Activated T-helper 17 cell treated with anti-CD3 and anti-CD28 coated beads, Interleukin-2, amount 50 U/mL, for 72 hours (primary cell): ENCODE measurements at regions not wholly inside any gene's neighbourhood (a gene's known extent, or its start where the extent isn't known, plus 50 kb on each side); places are given as distances from the start of the nearest gene placed in this dataset.
"Not testable (repeated sequence)": the region's sequence is repeated elsewhere in the genome, so short reads cannot be mapped to it uniquely, and the experiment has no call there.

Experiments used
- ATAC-seq: fragments of 150-1000 bp; cut with Tn5 transposase; replicated peaks from 2 replicates; pipeline ENCODE4 v1.10.0; 2021; ENCODE audit warnings: mild to moderate bottlenecking, moderate library complexity
- H3K27ac Mint-ChIP-seq: one replicate; pipeline ENCODE4 v1.8.0; 2022; ENCODE audit warnings: mixed read lengths
- H3K27me3 Mint-ChIP-seq: one replicate; pipeline ENCODE4 v1.8.0; 2022; ENCODE audit warnings: mixed read lengths
- H3K36me3 Mint-ChIP-seq: one replicate; pipeline ENCODE4 v1.8.0; 2022; ENCODE audit warnings: low read depth, mild to moderate bottlenecking, mixed read lengths
- H3K4me1 Mint-ChIP-seq: one replicate; pipeline ENCODE4 v1.8.0; 2022; ENCODE audit warnings: mixed read lengths
- H3K4me3 Mint-ChIP-seq: one replicate; pipeline ENCODE4 v1.8.0; 2022; ENCODE audit warnings: mild to moderate bottlenecking, mixed read lengths
- H3K9me3 Mint-ChIP-seq: one replicate; pipeline ENCODE4 v1.8.0; 2022; ENCODE audit warnings: mixed read lengths

DNA sequence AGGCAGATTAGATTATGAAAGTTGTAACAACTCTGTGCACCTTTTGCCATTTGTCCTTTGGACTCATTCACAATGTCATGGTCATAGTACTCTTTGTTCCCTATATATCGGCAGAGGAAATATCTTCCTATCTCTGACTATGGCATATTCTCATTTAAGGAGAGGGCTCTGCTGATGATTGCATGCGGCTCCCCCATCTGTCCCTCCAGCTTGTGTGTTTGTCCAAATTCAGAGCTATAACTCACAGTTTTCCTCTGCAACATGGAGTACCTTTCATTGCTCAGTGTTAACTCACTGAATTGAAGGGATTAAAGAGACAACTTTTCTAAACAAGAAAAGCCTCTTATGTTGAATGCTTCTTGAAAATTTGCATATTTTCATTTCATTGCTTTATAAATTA, 145.5 kb downstream of the OTUD1 start:
- Mint-ChIP-seq H3K27me3 (peaks cover 2% of the 10 kb centered on the region), H3K4me3 (no peak overlapping the region), H3K9me3 (no peaks in the 10 kb centered on the region), H3K4me1 (no peaks in the 10 kb centered on the region), H3K27ac (no peak overlapping the region), H3K36me3 (no peaks in the 10 kb centered on the region)
- ATAC-seq = no peak

- Mint-ChIP-seq H3K36me3 (no peaks in the 10 kb centered on the region), H3K27me3 (peaks cover 2% of the 10 kb centered on the region), H3K27ac (no peak overlapping the region), H3K4me3 (no peak overlapping the region), H3K4me1 (no peaks in the 10 kb centered on the region), H3K9me3 (no peaks in the 10 kb centered on the region)
- ATAC-seq = no peak
These were observed 146.3 kb downstream of the OTUD1 start for GRCh38 chr10:23585186-23585585.

DNA sequence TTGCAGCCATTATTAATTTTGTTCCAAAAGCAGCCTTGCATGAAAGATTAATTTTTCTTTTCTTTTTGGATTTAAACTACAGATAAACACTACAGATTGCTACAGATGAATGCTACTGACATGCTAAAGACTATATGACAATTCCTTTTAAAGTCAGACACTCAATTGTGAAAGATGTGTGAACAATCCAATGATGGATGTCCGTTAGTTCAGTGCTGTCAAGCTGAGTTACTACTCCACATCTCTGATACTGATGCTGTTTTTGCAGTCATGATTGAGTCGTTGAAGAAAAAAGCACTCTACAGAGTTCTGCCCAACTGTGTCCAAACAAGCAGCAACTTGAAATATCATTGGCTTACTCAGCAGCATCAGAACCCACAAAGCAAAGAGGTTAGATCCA, 146.8 kb downstream of the OTUD1 start:
- H3K4me1 Mint-ChIP-seq = no peaks in the 10 kb centered on the region
- no peaks in the 10 kb centered on the region for H3K36me3 Mint-ChIP-seq
- no peaks in the 10 kb centered on the region for H3K9me3 Mint-ChIP-seq
- H3K4me3 Mint-ChIP-seq = no peak overlapping the region
- no peak for ATAC-seq
- H3K27me3 Mint-ChIP-seq = peaks cover 2% of the 10 kb centered on the region
- H3K27ac Mint-ChIP-seq = no peak overlapping the region

DNA sequence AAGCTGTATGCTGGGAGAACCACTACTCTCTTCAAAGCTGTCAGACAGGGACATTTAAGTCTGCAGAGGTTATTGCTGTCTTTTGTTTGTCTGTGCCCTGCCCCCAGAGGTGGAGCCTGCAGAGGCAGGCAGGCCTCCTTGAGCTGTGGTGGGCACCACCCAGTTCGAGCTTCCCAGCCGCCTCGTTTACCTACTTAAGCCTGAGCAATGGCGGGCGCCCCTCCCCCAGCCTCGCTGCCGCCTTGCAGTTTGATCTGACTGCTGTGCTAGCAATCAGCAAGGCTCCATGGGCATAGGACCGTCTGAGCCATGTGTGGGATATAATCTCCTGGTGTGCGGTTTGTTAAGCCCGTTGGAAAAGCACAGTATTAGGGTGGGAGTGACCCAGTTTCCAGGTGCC, 156.4 kb downstream of the OTUD1 start:
- not testable (repeated sequence) for H3K27ac Mint-ChIP-seq, H3K4me3 Mint-ChIP-seq, H3K4me1 Mint-ChIP-seq, H3K36me3 Mint-ChIP-seq, ATAC-seq
- H3K9me3 Mint-ChIP-seq = peaks cover 24% of the 10 kb centered on the region
- H3K27me3 Mint-ChIP-seq = peaks cover 25% of the 10 kb centered on the region

DNA sequence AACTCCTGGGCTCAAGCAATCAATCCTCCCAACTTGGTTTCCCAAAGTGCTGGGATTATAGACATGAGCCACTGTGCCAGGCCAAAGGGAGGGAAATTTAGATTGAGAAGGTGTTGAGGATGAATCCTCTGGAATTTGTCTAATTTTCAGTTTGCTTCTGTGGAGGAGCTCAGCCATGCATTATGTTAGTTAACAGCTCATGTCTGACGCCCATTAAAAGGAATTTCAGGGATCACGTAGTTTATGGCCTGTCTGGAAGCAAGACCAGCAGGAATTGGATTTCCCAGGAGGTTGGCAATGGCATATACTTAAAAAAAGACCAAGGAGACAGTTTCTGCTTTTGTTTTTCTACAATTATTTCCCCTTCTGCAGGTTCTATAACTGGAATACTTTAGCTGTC, 165.7 kb downstream of the OTUD1 start:
- Mint-ChIP-seq H3K9me3 (no peaks in the 10 kb centered on the region), H3K27me3 (no peaks in the 10 kb centered on the region), H3K4me3 (no peak overlapping the region), H3K27ac (no peak overlapping the region), H3K4me1 (no peaks in the 10 kb centered on the region), H3K36me3 (no peaks in the 10 kb centered on the region)
- ATAC-seq = no peak

DNA sequence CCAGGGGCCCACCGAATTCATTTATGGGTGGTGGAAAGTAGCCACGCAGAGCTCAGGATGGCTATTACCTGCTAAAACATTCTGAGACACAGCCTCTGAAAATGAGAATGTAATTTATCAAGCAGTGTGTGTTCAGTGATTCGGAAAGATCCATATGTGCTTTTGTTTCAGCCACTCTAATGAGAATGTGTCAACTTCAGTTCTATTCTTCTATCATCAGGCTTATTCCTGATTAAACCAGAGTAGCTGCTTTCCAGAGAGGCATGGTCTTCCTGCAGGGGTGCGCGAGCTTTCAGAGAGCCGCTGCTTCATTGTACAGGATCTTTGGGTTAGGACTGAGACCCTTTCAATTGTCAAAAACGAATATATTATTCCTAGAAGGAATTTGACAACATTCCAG, 167.6 kb downstream of the OTUD1 start:
- Mint-ChIP-seq H3K27me3 (no peaks in the 10 kb centered on the region), H3K4me3 (no peak overlapping the region), H3K27ac (no peak overlapping the region), H3K36me3 (no peaks in the 10 kb centered on the region), H3K9me3 (no peaks in the 10 kb centered on the region), H3K4me1 (no peaks in the 10 kb centered on the region)
- ATAC-seq = no peak

- no peaks in the 10 kb centered on the region for H3K9me3 Mint-ChIP-seq
- H3K4me3 Mint-ChIP-seq = no peak overlapping the region
- no peak overlapping the region for H3K27ac Mint-ChIP-seq
- H3K4me1 Mint-ChIP-seq = no peaks in the 10 kb centered on the region
- no peaks in the 10 kb centered on the region for H3K27me3 Mint-ChIP-seq
- no peaks in the 10 kb centered on the region for H3K36me3 Mint-ChIP-seq
- ATAC-seq = no peak
These were observed 170.1 kb downstream of the OTUD1 start for GRCh38 chr10:23608926-23609325.

- H3K9me3 Mint-ChIP-seq = peaks cover 2% of the 10 kb centered on the region
- H3K4me3 Mint-ChIP-seq = no peak overlapping the region
- no peaks in the 10 kb centered on the region for H3K4me1 Mint-ChIP-seq
- no peak for ATAC-seq
- no peak overlapping the region for H3K27ac Mint-ChIP-seq
- H3K36me3 Mint-ChIP-seq = no peaks in the 10 kb centered on the region
- no peaks in the 10 kb centered on the region for H3K27me3 Mint-ChIP-seq
These were observed 171.9 kb downstream of the OTUD1 start for GRCh38 chr10:23610626-23611307.

GRCh38 chr10:23611308-23612029, 172.6 kb downstream of the OTUD1 start:
- H3K9me3 Mint-ChIP-seq = peaks cover 4% of the 10 kb centered on the region
- no peaks in the 10 kb centered on the region for H3K36me3 Mint-ChIP-seq
- no peak for ATAC-seq
- H3K27me3 Mint-ChIP-seq = no peaks in the 10 kb centered on the region
- H3K4me3 Mint-ChIP-seq = no peak overlapping the region
- no peak overlapping the region for H3K27ac Mint-ChIP-seq
- no peaks in the 10 kb centered on the region for H3K4me1 Mint-ChIP-seq

GRCh38 chr10:23613900-23614299, 175.0 kb downstream of the OTUD1 start:
- Mint-ChIP-seq H3K4me3 (no peak overlapping the region), H3K4me1 (no peaks in the 10 kb centered on the region), H3K9me3 (peaks cover 4% of the 10 kb centered on the region), H3K36me3 (no peaks in the 10 kb centered on the region), H3K27me3 (no peaks in the 10 kb centered on the region), H3K27ac (no peak overlapping the region)
- ATAC-seq = no peak

- no peak overlapping the region for H3K27ac Mint-ChIP-seq
- no peaks in the 10 kb centered on the region for H3K27me3 Mint-ChIP-seq
- no peaks in the 10 kb centered on the region for H3K36me3 Mint-ChIP-seq
- ATAC-seq = no peak
- H3K4me1 Mint-ChIP-seq = no peaks in the 10 kb centered on the region
- H3K4me3 Mint-ChIP-seq = no peak overlapping the region
- peaks cover 4% of the 10 kb centered on the region for H3K9me3 Mint-ChIP-seq
These were observed 175.6 kb downstream of the OTUD1 start for GRCh38 chr10:23614483-23614882.

DNA sequence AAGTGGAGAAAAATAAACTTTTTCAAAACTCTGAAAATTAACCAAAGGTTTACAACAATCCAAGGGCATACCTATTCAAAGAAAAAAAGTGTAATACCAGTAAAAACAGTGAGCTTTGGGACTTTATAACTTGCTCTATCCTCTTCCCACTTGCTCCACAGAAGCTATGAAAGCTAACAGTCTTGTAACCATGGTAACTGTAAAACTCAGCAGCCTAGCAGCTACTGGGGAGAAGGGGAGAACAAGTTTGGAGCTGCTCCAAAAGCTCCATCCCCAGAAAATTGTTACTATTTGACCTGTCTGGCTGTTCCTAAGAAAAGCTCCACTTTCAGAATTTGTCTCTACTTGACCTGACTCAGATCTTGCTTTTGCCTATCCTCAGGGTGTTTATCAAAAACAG, 191.5 kb downstream of the OTUD1 start:
- no peak for ATAC-seq
- H3K9me3 Mint-ChIP-seq = peaks cover 4% of the 10 kb centered on the region
- H3K27me3 Mint-ChIP-seq = peaks cover 11% of the 10 kb centered on the region
- H3K27ac Mint-ChIP-seq = no peak overlapping the region
- no peaks in the 10 kb centered on the region for H3K36me3 Mint-ChIP-seq
- no peaks in the 10 kb centered on the region for H3K4me1 Mint-ChIP-seq
- H3K4me3 Mint-ChIP-seq = no peak overlapping the region

GRCh38 chr10:23630885-23631284, 192.0 kb downstream of the OTUD1 start:
- no peaks in the 10 kb centered on the region for H3K36me3 Mint-ChIP-seq
- H3K27ac Mint-ChIP-seq = no peak overlapping the region
- H3K4me3 Mint-ChIP-seq = no peak overlapping the region
- H3K4me1 Mint-ChIP-seq = no peaks in the 10 kb centered on the region
- H3K9me3 Mint-ChIP-seq = peaks cover 4% of the 10 kb centered on the region
- no peak for ATAC-seq
- peaks cover 6% of the 10 kb centered on the region for H3K27me3 Mint-ChIP-seq

DNA sequence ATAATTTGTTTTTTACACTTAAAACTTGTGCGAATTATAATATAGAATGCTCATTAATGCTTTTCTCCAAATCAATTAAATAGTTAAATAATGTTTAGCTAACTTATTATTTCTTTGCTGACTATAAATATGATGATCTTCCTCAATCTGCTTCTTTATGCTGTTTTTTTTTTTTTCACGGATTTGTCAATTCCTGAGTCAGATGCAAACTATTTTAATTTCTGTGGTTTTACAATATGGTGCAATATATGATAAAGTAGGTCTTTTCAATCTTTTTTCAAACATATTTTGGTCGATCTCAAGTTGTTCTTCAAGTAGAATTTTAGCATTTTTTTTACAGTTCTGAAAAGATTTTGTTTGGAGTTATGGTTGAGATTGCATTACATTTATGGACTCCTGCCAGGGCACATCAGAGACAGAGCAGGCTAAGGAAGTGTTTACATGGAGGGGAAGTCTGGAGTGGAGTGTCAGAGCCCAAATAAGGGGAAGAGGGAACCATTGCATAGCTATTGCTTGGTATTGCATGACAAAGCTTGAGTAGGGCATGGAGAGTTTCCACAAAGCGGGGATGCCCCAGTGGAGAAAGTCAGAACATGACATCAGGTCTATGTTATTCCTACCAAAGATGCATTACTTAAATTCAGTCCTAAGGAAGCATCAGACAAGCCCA, 204.4 kb downstream of the OTUD1 start:
- no peak overlapping the region for H3K4me3 Mint-ChIP-seq
- H3K9me3 Mint-ChIP-seq = no peaks in the 10 kb centered on the region
- ATAC-seq = no peak
- H3K36me3 Mint-ChIP-seq = no peaks in the 10 kb centered on the region
- no peaks in the 10 kb centered on the region for H3K4me1 Mint-ChIP-seq
- no peak overlapping the region for H3K27ac Mint-ChIP-seq
- peaks cover 13% of the 10 kb centered on the region for H3K27me3 Mint-ChIP-seq

GRCh38 chr10:23648618-23649017, 209.7 kb downstream of the OTUD1 start:
- no peak overlapping the region for H3K4me3 Mint-ChIP-seq
- H3K9me3 Mint-ChIP-seq = no peaks in the 10 kb centered on the region
- H3K4me1 Mint-ChIP-seq = no peaks in the 10 kb centered on the region
- no peaks in the 10 kb centered on the region for H3K36me3 Mint-ChIP-seq
- no peak overlapping the region for H3K27ac Mint-ChIP-seq
- no peak for ATAC-seq
- peaks cover 6% of the 10 kb centered on the region for H3K27me3 Mint-ChIP-seq
